ENCODE measurements at regions not wholly inside any gene's neighbourhood (a gene's known extent, or its start where the extent isn't known, plus 50 kb on each side); places are given as distances from the start of the nearest gene placed in this dataset.

GRCh38 chr11:27930946-27931345 is 177.0 kb downstream of the KIF18A start:
- H3K4me3 ChIP-seq (ENCODE audit: insufficient read depth, low read depth, low read length): no peak overlapping the region
- Mint-ChIP-seq H3K36me3 (ENCODE audit: low read depth, unreplicated experiment) (no peaks in the 10 kb centered on the region), H3K4me3 (ENCODE audit: unreplicated experiment) (no peak overlapping the region), H3K4me1 (ENCODE audit: low read depth, unreplicated experiment) (peaks cover 33% of the 10 kb centered on the region), H3K27me3 (ENCODE audit: low read depth, unreplicated experiment) (no peaks in the 10 kb centered on the region), H3K27ac (ENCODE audit: unreplicated experiment) (no peak overlapping the region), H3K9me3 (ENCODE audit: unreplicated experiment) (no peaks in the 10 kb centered on the region)
- H3K36me3 ChIP-seq (ENCODE audit: insufficient read depth, low read length): no peaks in the 10 kb centered on the region
- H3K4me2 ChIP-seq (ENCODE audit: low read length): no peak overlapping the region
- no peak for FAIRE-seq
- no peak for DNase-seq (ENCODE audit: low read depth)
- H3K27ac ChIP-seq (ENCODE audit: low read depth, low read length): no peak overlapping the region
- H3K4me1 ChIP-seq (ENCODE audit: insufficient read depth, low read length): peaks cover 23% of the 10 kb centered on the region
- no peaks in the 10 kb centered on the region for H3K79me2 ChIP-seq (ENCODE audit: insufficient read depth, low read length)
- H3K9me3 ChIP-seq (ENCODE audit: insufficient read depth, low read depth, low read length): no peaks in the 10 kb centered on the region
- H2AFZ ChIP-seq (ENCODE audit: low read depth, low read length): no peak overlapping the region
- H3K9ac ChIP-seq (ENCODE audit: low read length): no peak overlapping the region
- no peaks in the 10 kb centered on the region for H3K27me3 ChIP-seq (ENCODE audit: insufficient read depth, low read length)
- no peaks in the 10 kb centered on the region for H4K20me1 ChIP-seq (ENCODE audit: insufficient read depth, low read length)
- TF ChIP-seq EZH2 (IDR thresholded peaks at IDR 0.05; ENCODE audit: insufficient read depth, low read length): no peak
- TF ChIP-seq, protein P1, sequence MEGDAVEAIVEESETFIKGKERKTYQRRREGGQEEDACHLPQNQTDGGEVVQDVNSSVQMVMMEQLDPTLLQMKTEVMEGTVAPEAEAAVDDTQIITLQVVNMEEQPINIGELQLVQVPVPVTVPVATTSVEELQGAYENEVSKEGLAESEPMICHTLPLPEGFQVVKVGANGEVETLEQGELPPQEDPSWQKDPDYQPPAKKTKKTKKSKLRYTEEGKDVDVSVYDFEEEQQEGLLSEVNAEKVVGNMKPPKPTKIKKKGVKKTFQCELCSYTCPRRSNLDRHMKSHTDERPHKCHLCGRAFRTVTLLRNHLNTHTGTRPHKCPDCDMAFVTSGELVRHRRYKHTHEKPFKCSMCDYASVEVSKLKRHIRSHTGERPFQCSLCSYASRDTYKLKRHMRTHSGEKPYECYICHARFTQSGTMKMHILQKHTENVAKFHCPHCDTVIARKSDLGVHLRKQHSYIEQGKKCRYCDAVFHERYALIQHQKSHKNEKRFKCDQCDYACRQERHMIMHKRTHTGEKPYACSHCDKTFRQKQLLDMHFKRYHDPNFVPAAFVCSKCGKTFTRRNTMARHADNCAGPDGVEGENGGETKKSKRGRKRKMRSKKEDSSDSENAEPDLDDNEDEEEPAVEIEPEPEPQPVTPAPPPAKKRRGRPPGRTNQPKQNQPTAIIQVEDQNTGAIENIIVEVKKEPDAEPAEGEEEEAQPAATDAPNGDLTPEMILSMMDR (IDR thresholded peaks at IDR 0.05; ENCODE audit: insufficient read depth, low read depth, low read length): no peak

DNA sequence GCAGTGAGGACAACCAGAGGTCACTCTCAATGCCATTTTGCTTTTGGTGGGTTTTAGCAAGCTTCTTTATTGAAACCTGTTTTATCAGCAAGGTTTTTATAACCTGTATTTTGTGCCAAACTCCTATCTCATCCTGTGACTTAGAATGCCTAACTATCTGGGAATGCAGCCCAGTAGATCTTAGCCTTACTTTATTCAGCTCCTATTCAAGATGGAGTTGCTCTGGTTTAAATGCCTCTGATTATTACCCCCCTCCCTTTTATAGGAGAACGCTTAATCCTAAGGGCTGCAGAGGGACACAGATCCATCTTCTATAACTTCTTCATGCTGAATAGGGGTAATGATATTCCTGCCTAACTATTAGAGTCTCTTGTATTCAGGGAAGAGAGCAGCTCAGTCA is 179.1 kb downstream of the KIF18A start:
- Mint-ChIP-seq H3K9me3 (ENCODE audit: unreplicated experiment) (peaks cover 3% of the 10 kb centered on the region), H3K4me3 (ENCODE audit: unreplicated experiment) (no peak overlapping the region), H3K27me3 (ENCODE audit: low read depth, unreplicated experiment) (no peaks in the 10 kb centered on the region), H3K4me1 (ENCODE audit: low read depth, unreplicated experiment) (peaks cover 20% of the 10 kb centered on the region), H3K27ac (ENCODE audit: unreplicated experiment) (no peak overlapping the region), H3K36me3 (ENCODE audit: low read depth, unreplicated experiment) (no peaks in the 10 kb centered on the region)
- no peaks in the 10 kb centered on the region for H3K36me3 ChIP-seq (ENCODE audit: insufficient read depth, low read length)
- no peaks in the 10 kb centered on the region for H3K79me2 ChIP-seq (ENCODE audit: insufficient read depth, low read length)
- no peak overlapping the region for H3K9ac ChIP-seq (ENCODE audit: low read length)
- H3K27ac ChIP-seq (ENCODE audit: low read depth, low read length): no peak overlapping the region
- no peaks in the 10 kb centered on the region for H3K9me3 ChIP-seq (ENCODE audit: insufficient read depth, low read depth, low read length)
- no peak overlapping the region for H3K4me2 ChIP-seq (ENCODE audit: low read length)
- H3K4me1 ChIP-seq (ENCODE audit: insufficient read depth, low read length): peaks cover 8% of the 10 kb centered on the region
- no peak overlapping the region for H3K4me3 ChIP-seq (ENCODE audit: insufficient read depth, low read depth, low read length)
- FAIRE-seq (peak; percentile 62), DNase-seq (ENCODE audit: low read depth) (peak; percentile 32)
- H4K20me1 ChIP-seq (ENCODE audit: insufficient read depth, low read length): no peaks in the 10 kb centered on the region
- no peak overlapping the region for H2AFZ ChIP-seq (ENCODE audit: low read depth, low read length)
- no peaks in the 10 kb centered on the region for H3K27me3 ChIP-seq (ENCODE audit: insufficient read depth, low read length)
- TF ChIP-seq EZH2 (IDR thresholded peaks at IDR 0.05; ENCODE audit: insufficient read depth, low read length): no peak
- TF ChIP-seq, protein P1 (IDR thresholded peaks at IDR 0.05; ENCODE audit: insufficient read depth, low read depth, low read length): no peak

GRCh38 chr11:27926981-27927481 is 180.9 kb downstream of the KIF18A start:
- Histone ChIP-seq H3K4me3 (ENCODE audit: insufficient read depth, low read depth, low read length) (no peak overlapping the region), H3K4me1 (ENCODE audit: insufficient read depth, low read length) (peaks cover 4% of the 10 kb centered on the region), H4K20me1 (ENCODE audit: insufficient read depth, low read length) (no peaks in the 10 kb centered on the region), H2AFZ (ENCODE audit: low read depth, low read length) (peak overlapping the region; percentile 6), H3K9me3 (ENCODE audit: insufficient read depth, low read depth, low read length) (no peaks in the 10 kb centered on the region), H3K4me2 (ENCODE audit: low read length) (peak overlapping the region; percentile 27), H3K36me3 (ENCODE audit: insufficient read depth, low read length) (no peaks in the 10 kb centered on the region), H3K79me2 (ENCODE audit: insufficient read depth, low read length) (no peaks in the 10 kb centered on the region), H3K27ac (ENCODE audit: low read depth, low read length) (peak overlapping the region; percentile 18), H3K27me3 (ENCODE audit: insufficient read depth, low read length) (no peaks in the 10 kb centered on the region), H3K9ac (ENCODE audit: low read length) (no peak overlapping the region)
- Mint-ChIP-seq H3K36me3 (ENCODE audit: low read depth, unreplicated experiment) (no peaks in the 10 kb centered on the region), H3K27me3 (ENCODE audit: low read depth, unreplicated experiment) (no peaks in the 10 kb centered on the region), H3K27ac (ENCODE audit: unreplicated experiment) (peak overlapping the region; percentile 96), H3K4me1 (ENCODE audit: low read depth, unreplicated experiment) (peaks cover 18% of the 10 kb centered on the region), H3K4me3 (ENCODE audit: unreplicated experiment) (no peak overlapping the region), H3K9me3 (ENCODE audit: unreplicated experiment) (peaks cover 3% of the 10 kb centered on the region)
- FAIRE-seq: peak; percentile 92
- TF ChIP-seq, protein P1 (IDR thresholded peaks at IDR 0.05; ENCODE audit: insufficient read depth, low read depth, low read length): no peak
- no peak for TF ChIP-seq EZH2 (IDR thresholded peaks at IDR 0.05; ENCODE audit: insufficient read depth, low read length)
- DNase-seq (ENCODE audit: low read depth): peak; percentile 99

All from astrocyte (in vitro differentiated cells and primary cell).